ENCODE measurements at regions not wholly inside any gene's neighbourhood (a gene's known extent, or its start where the extent isn't known, plus 50 kb on each side); places are given as distances from the start of the nearest gene placed in this dataset.

GRCh38 chr17:21542070-21542469 lies 150.3 kb upstream of the KCNJ18 start:
- TF ChIP-seq CTCF (IDR thresholded peaks at IDR 0.05) (no peak), POLR2A (IDR thresholded peaks at IDR 0.05) (no peak)

Measured in uterus (tissue), 2 donors.